GM18520 (cell line): ENCODE measurements at regions not wholly inside any gene's neighbourhood (a gene's known extent, or its start where the extent isn't known, plus 50 kb on each side); places are given as distances from the start of the nearest gene placed in this dataset.

Experiments used
- ATAC-seq: cut with Tn5 transposase; IDR thresholded peaks from one replicate; pipeline ENCODE4 v1.9.1; 2021; ENCODE audit not compliant: unreplicated experiment

- ATAC-seq: no peak
Measured at GRCh38 chr5:82413302-82414040, 135.3 kb upstream of the RPS23 start.

- ATAC-seq: no peak
Measured at GRCh38 chr5:82408033-82408432, 129.9 kb upstream of the RPS23 start.

DNA sequence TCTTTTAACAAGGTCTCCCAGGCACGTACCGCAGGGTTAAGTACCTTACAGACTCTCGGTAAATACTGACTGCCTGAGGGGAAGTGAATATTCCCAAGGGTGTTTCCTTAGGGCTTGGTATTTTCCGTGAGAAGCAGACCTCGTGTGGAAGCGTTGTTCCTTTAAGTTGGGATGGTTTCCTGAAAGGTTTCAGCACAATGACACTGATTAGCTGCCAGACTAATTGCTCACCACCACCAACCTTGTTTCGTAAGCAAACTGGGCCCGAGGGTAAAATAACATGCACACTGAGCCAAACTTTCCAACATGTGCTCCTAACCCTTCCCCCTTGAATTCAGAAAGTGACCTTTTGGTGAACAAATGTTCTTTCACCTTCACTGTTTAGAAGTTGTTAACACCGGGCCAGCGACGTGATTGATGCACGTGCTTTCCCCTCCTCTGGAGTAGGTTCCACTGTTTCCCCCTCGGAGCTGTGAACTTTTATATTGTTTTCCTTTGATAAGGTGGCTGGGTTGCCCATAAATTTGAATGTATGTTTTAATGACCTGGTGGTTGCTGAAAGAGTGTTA lies 128.1 kb upstream of the RPS23 start:
- no peak for ATAC-seq

- no peak for ATAC-seq
Measured at GRCh38 chr5:82405618-82406204, 127.6 kb upstream of the RPS23 start.

- ATAC-seq: no peak
Measured at GRCh38 chr5:82405161-82405560, 127.0 kb upstream of the RPS23 start.

DNA sequence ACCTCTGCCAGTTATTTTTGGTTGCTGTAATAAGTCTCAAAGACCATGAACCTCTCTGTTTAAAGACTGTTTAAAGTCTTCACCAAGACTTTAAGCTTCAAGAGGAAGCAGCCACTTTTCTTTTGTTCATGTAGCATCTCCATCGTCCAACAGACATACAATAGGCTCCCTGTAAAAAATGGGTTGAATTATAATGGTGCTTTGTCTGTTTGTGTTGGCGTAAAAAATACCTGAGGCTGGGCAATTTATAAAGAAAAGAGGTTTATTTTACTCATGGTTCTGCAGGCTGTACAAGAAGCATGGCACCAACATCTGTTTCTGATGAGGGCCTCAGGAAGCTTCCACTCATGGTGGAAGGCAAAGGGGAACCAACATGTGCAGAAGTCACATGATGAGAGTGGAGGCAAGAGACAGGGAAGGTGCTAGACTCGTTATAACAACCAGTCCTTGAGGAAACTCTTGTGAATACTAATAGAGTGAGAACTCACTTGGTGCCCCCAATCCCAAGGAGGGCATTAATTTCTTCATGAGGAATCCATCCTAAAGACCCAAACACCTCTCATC lies 126.3 kb upstream of the RPS23 start:
- no peak for ATAC-seq

- no peak for ATAC-seq
Measured at GRCh38 chr5:82403724-82404123, 125.6 kb upstream of the RPS23 start.

GRCh38 chr5:82403026-82403425 lies 124.9 kb upstream of the RPS23 start:
- no peak for ATAC-seq

- ATAC-seq: no peak
Measured at GRCh38 chr5:82399111-82399510, 121.0 kb upstream of the RPS23 start.

DNA sequence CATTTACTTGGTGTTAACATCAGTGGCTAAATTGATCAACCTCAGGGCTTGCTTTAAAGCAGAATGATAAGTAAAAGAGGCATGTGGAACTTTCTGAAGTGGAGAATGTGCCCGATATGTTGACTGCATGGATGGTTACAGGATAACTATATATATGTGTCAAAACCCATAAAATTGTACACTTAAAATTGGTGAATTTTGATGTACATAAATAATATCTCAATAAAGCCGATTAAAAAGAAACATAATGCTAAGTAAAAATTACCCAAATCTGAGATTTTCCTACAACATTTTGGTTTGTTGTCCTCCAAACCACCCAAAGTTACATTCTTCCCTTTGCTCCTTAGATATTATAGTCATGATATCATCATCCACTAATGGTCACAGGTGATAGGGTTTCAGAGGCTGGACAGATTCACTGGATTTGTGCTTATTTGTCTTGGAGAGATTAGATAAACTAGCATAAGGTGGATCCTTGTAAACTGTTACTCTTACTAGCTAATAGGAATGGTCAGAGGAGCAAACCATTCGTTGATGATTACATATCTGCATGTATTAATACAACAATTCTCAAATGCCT lies 119.7 kb upstream of the RPS23 start:
- no peak for ATAC-seq

DNA sequence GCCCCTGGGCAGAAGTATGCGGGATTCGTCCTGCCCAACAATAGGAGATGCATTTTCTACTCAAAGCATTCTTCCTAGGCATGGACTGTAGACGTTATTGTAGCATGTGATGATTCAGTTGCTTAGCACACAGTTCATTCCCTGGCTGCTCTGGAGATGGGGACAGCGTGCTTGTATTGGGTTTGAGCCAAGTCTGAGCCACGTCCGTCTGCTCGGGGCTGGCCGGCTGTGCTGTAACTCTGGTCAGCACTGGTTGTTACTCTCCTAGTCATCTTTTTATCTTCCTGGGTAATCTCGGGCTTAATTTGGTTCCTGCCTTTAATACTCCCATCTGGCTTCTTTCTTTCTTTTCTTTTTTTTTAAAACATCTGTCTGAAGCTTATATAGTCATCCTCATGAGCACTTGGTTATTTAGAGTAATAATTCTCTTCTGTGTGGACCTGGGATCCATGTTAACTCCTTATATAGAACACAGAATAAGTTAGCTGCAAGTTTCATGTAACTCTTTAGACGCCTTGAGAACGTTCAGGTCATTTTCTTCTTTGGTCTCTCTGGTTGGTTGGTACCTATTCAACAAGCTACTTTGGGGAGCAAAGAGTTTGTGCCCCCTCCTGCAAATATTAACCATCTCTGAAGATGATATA lies 118.8 kb upstream of the RPS23 start:
- no peak for ATAC-seq

DNA sequence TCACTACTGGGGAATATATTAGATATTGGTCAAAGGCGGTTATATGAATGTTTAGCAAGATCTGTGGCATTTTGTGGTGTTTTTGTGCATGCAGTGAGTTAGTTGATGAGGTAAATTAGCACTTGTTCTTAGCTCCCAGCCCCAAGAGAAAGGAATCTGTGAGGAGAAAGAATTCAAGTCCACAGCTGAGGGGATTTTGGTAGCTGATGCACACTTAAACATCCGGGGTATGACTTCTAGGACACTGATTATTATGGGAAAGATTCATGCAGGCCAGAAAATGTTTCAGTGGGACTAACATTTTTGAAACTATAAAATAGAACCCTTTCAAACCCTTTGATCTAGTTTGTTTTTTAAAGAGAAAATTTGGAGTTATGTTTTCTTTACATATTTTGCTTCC lies 118.2 kb upstream of the RPS23 start:
- no peak for ATAC-seq

- no peak for ATAC-seq
Measured at GRCh38 chr5:82393951-82394350, 115.8 kb upstream of the RPS23 start.

DNA sequence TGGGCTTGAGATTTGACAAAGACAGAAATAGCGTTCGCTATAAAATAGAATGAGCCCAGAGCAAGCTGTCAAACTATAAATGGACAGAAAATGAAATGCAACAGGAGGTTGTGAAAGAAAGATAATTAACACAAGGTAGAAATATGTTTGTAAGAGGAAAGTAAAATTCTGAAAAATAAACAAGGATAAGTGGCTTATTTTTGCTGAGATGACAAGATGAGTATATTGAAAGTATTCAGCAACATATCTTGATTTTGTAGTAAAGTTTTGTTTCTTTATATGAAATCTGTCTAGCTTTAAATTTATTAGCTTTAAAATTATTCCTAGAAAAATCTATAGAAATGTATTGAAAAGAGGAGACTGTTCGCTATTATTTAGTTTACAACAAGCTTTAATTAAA lies 111.9 kb upstream of the RPS23 start:
- ATAC-seq: no peak

GRCh38 chr5:82389347-82389746 lies 111.2 kb upstream of the RPS23 start:
- ATAC-seq: no peak

- no peak for ATAC-seq
Measured at GRCh38 chr5:82388181-82388580, 110.0 kb upstream of the RPS23 start.

DNA sequence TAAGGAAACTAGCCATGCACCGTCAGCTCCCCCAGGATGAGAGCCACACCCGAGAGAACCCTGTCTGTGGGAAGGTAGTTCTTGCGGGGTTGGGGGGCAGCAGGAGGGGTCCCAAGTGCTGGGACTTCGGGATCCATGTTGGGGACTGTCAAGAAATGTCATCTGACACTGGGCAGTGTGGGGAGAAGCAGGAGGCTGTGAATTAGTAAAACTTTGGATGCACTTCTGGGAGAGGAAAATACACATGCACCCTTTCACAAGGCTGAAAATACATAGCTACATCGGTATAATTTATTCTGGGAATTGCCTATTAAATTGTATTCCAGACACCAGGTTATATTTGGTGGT lies 109.6 kb upstream of the RPS23 start:
- no peak for ATAC-seq

DNA sequence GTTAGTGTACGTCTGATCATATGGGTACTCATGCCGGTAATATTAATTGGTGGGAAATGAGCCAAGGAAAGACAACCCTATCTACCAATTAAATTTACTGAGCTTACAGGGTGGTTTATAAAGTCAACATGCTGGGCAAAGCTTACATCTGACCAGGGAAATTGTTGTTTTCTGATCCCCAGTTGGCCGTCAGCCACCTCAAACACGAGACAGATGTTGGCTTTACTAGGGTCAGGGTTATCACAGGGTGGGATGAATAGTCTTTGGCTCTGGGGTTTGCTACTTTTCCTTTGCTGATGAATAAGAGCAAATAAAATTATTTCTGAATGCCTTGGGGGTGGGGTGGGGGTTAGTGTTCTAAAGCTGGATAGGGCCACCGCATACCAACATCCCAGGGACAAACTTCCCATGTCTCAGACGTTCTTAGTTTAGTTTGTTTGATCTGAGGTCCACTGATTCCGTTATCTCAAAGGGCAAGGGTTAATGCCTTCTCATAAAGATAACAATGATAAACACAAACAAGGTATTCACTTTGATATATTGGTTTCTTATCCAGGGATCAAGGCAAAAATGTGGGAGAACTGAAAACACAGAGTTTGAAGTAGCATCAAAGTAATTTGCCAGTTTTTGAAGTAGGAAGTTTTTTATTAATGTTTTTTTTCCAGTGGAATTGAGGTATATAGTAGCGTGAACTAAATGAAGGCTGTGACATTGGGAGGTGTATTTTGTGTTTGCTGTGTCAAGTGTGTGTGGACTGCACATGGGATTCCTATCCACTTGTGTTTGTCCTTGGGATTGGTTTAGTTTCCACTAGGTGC lies 109.1 kb upstream of the RPS23 start:
- no peak for ATAC-seq

- ATAC-seq: no peak
Measured at GRCh38 chr5:82386576-82386975, 108.4 kb upstream of the RPS23 start.

DNA sequence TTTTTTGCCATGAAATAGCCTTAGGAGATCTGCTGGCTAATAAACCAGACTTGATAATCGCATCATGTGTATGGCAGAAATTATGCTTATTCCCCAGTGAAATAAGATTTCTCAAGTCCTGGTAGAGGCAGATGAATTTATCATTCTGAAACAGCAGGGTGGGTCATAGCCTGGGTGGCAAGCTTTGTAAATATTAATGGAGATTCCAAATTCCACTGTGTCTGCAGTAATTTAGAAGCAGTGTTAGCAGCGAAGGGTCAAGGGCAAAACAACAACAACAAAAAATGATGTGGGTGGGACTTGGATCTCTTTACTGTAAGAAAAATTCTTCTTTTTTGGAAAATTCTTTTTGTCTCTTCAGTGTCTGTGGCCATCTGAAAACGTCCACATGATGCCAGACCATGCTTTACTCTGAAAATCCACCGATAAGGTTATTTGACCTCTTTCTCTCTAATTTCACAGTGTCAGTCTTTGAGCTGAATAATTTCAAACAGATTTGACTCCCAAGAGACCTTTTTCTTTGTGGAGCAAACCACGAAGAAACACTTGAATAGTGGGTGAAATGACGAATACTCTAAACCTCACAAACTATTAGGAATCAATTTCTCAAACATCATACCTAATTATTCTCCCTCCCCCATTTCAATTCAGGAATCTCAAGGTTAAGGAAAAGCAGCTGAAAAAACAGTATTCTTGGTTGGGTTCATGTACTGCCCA lies 106.0 kb upstream of the RPS23 start:
- ATAC-seq: no peak
